GM12878 (cell line): ENCODE measurements at regions not wholly inside any gene's neighbourhood (a gene's known extent, or its start where the extent isn't known, plus 50 kb on each side); places are given as distances from the start of the nearest gene placed in this dataset.

Source experiments
- ATAC-seq: fragments of 200-7000 bp; cut with Tn5 transposase; 3 replicates; pipeline ENCODE4 v1.9.1; 2020; ENCODE audit warnings: mild to moderate bottlenecking, moderate library complexity
- BruUV-seq: library from RNA; stranded (reverse); fragments of 400-500 nt; replicated peaks from 2 replicates; lab custom pipeline; 2021; lab: Mats Ljungman, UMichigan
- CTCF ChIA-PET: fragments of 300-600 bp; sonication (Branson Sonifier 250); formaldehyde crosslinking; extraction: SDS; loops from one replicate; lab custom pipeline; 2021; ENCODE audit warnings: inconsistent platforms; lab: Yijun Ruan, JAX
- POLR2A ChIA-PET: fragments of 350-600 bp; formaldehyde crosslinking; extraction: SDS; loops from one replicate; lab custom pipeline; 2021; ENCODE audit warnings: inconsistent platforms; lab: Charles Lee
- RAD21 ChIA-PET: fragments of 300-600 bp; sonication (Branson Sonifier 250); formaldehyde crosslinking; loops from one replicate; lab custom pipeline; 2023; ENCODE audit warnings: antibody characterized with exemption; ENCODE audit not compliant: unreplicated experiment; lab: Charles Lee
- SMC1A ChIA-PET: fragments of 300-600 bp; sonication (Branson Sonifier 250); formaldehyde crosslinking; loops from one replicate; lab custom pipeline; 2023; ENCODE audit not compliant: unreplicated experiment, uncharacterized antibody; lab: Charles Lee
- DNase-seq: peaks from one replicate; pipeline ENCODE4 v3.0.0-alpha.2; 2011; ENCODE audit warnings: low read depth, low spot score
- FAIRE-seq: peaks from 3 replicates; lab custom pipeline; 2011; peaks lifted over from hg19 to GRCh38; lab: Jason Lieb, UNC
- H2AFZ ChIP-seq: 2 replicates; pipeline ENCODE4 v1.6.0; 2011; ENCODE audit warnings: low read depth, low read length, control low read depth; ENCODE audit not compliant: control insufficient read depth
- H3K27ac ChIP-seq: 2 replicates; pipeline ENCODE4 v1.5.1; 2011; ENCODE audit warnings: control low read depth; ENCODE audit not compliant: control insufficient read depth, insufficient read depth
- H3K27me3 ChIP-seq, 2 experiments: replicated peaks in 1 of 2; 2 replicates each; pipeline versions ENCODE4 v1.6.0 to v1.6.1; 2011; ENCODE audit warnings: low read length in 1 of 2; ENCODE audit not compliant: control insufficient read depth in 2 of 2, insufficient read depth in 2 of 2
- H3K36me3 ChIP-seq, 2 experiments: 2 replicates each; pipeline ENCODE4 v1.5.1; 2011; ENCODE audit warnings: low read length in 1 of 2; ENCODE audit not compliant: control insufficient read depth in 2 of 2, insufficient read depth in 2 of 2
- H3K4me1 ChIP-seq: 2 replicates; pipeline ENCODE4 v1.6.1; 2011; ENCODE audit warnings: mild to moderate bottlenecking, low read length, moderate library complexity, mixed read lengths; ENCODE audit not compliant: control insufficient read depth, insufficient read depth
- H3K4me2 ChIP-seq: 2 replicates; pipeline ENCODE4 v1.6.0; 2011; ENCODE audit warnings: control low read depth; ENCODE audit not compliant: control insufficient read depth, insufficient read depth
- H3K4me3 ChIP-seq: fragments of 200-600 bp; sonication (generic); 2 replicates; pipeline ENCODE4 v1.5.1; 2016
- H3K79me2 ChIP-seq: 2 replicates; pipeline ENCODE4 v1.6.0; 2011; ENCODE audit warnings: low read length; ENCODE audit not compliant: control insufficient read depth, insufficient read depth
- H3K9ac ChIP-seq: 2 replicates; pipeline ENCODE4 v1.8.0; 2011; ENCODE audit warnings: low read length, control low read depth, mixed read lengths; ENCODE audit not compliant: control insufficient read depth, insufficient read depth
- H3K9me3 ChIP-seq: replicated peaks from 3 replicates; pipeline ENCODE4 v1.5.1; 2011; ENCODE audit warnings: mild to moderate bottlenecking, low read length; ENCODE audit not compliant: control insufficient read depth, insufficient read depth
- H4K20me1 ChIP-seq: 2 replicates; pipeline ENCODE4 v1.6.0; 2011; ENCODE audit not compliant: control insufficient read depth, insufficient read depth
- CHD1 ChIP-seq: IDR thresholded peaks from 2 replicates; pipeline ENCODE4 v1.6.1; 2012; ENCODE audit warnings: low read depth, low read length, improper control_type of control experiment
- CHD2 ChIP-seq: IDR thresholded peaks from 2 replicates; pipeline ENCODE4 v1.6.1; 2011; ENCODE audit warnings: low read depth, low read length, improper control_type of control experiment, borderline replicate concordance
- HDGF ChIP-seq: fragments of 450-650 bp; IDR thresholded peaks from 2 replicates; pipeline ENCODE4 v1.6.1; 2016; ENCODE audit warnings: antibody characterized with exemption
- MYC ChIP-seq: IDR thresholded peaks from 2 replicates; pipeline ENCODE4 v1.6.1; 2011; ENCODE audit warnings: mild to moderate bottlenecking, low read length, moderate library complexity, inconsistent platforms; ENCODE audit not compliant: insufficient read depth, insufficient replicate concordance, insufficient read length, severe bottlenecking
- RBBP5 ChIP-seq: fragments of 200-600 bp; sonication (generic); conservative IDR thresholded peaks from 2 replicates; pipeline ENCODE4 v1.6.1; 2016
- RFX5 ChIP-seq: IDR thresholded peaks from 2 replicates; pipeline ENCODE4 v1.6.1; 2011; ENCODE audit warnings: low read depth, low read length, improper control_type of control experiment
- SMC3 ChIP-seq: IDR thresholded peaks from 2 replicates; pipeline ENCODE4 v1.6.1; 2011; ENCODE audit warnings: low read length, improper control_type of control experiment, borderline replicate concordance
- ZNF384 ChIP-seq: IDR thresholded peaks from 2 replicates; pipeline ENCODE4 v1.6.1; 2012; ENCODE audit warnings: low read depth, mild to moderate bottlenecking, low read length, improper control_type of control experiment, borderline replicate concordance
- ZSCAN29 ChIP-seq: fragments of 450-650 bp; IDR thresholded peaks from 2 replicates; pipeline ENCODE4 v1.6.1; 2017; ENCODE audit warnings: mild to moderate bottlenecking, moderate library complexity
- WGBS: methylation state at CpG from one replicate; pipeline ENCODE4 v1.1.6; 2016; ENCODE audit warnings: low lambda C conversion rate; ENCODE audit not compliant: insufficient replicate concordance, insufficient coverage; ENCODE audit errors: missing lambda C conversion rate; 5-methylcytosine and 5-hydroxymethylcytosine counted together
- in situ Hi-C: fragments of 300-500 bp; cut with MboI; formaldehyde crosslinking; loops from 9 replicates; pipeline ENCODE4 v1.14.3; 2018; ENCODE audit warnings: mixed read lengths
- intact Hi-C: fragments of 100-400 bp; cut with micrococcal nuclease; formaldehyde crosslinking; loops from one replicate; pipeline ENCODE4 v1.14.2; 2022; ENCODE audit not compliant: unreplicated experiment
- TF ChIP-seq, protein P1 (sequence below): fragments of 450-650 bp; formaldehyde crosslinking; IDR thresholded peaks from 2 replicates; pipeline ENCODE4 v1.4.0; 2022; ENCODE audit warnings: mild to moderate bottlenecking, moderate library complexity
- TF ChIP-seq, protein P2 (sequence below): fragments of 450-650 bp; formaldehyde crosslinking; IDR thresholded peaks from 2 replicates; pipeline ENCODE4 v1.4.0; 2020; ENCODE audit warnings: mild to moderate bottlenecking, moderate library complexity

DNA sequence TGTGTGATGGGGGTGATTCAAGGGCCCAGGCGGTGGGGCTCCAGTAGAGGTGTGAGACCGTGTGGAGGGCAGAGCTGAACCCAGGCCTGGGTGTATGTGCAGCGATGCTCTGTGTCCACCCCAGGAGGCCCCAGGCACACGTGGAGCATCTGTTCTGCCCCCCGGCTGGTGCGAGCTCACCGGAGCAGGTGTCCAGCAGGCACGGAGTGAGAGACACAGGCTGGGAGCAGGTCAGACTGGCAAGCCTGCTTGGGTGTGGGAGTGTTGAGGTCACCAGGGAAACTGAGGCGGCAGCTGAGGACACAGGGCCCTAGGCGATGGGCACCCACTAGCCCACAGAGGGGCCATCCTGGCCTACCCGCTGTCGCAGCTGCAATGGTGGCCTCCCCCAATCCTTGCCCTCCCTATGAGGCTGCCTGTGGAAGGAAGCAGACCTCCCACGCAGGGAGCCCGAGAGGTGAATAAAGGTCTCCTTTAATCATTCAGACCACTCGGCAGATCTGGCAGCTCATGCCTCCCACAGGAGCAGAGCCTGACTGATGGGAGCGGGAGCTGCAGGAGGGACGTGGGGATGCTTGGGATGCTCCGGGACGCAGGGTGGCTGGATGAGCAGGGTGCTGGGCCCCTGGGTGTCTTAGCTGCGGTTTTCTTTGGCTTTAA is 1165.1 kb downstream of the BRD1 start:
- Histone ChIP-seq H3K36me3 (no peaks in the 10 kb centered on the region), H2AFZ (no peak overlapping the region)
- TF ChIP-seq SMC3 (no peak), HDGF (no peak), ZSCAN29 (no peak), CHD2 (no peak), ZNF384 (no peak)
- TF ChIP-seq, all 136 proteins: peak for 0
- WGBS, result 67% methylated on average over 20 of the region's 20 CpGs
- RAD21 ChIA-PET, result no interaction called here
- in situ Hi-C loops (no loop called here), intact Hi-C loops (no loop called here)
- DNase-seq (no peak), FAIRE-seq (no peak), ATAC-seq (no peak)
- no peak overlapping the region for H3K27ac ChIP-seq
- H3K4me2 ChIP-seq, result no peak overlapping the region
- H3K79me2 ChIP-seq, result no peaks in the 10 kb centered on the region
- H3K27me3 ChIP-seq, result no peaks in the 10 kb centered on the region
- H3K9ac ChIP-seq, result no peak overlapping the region
- no peaks in the 10 kb centered on the region for H3K4me1 ChIP-seq
- no peaks in the 10 kb centered on the region for H4K20me1 ChIP-seq
- CTCF ChIA-PET, result no interaction called here
- no TSS peak for BruUV-seq
- POLR2A ChIA-PET, result no interaction called here
- H3K9me3 ChIP-seq, result peaks cover 2% of the 10 kb centered on the region; the same call in 2 of the 3 replicates
- SMC1A ChIA-PET, result no interaction called here
- no peak overlapping the region for H3K4me3 ChIP-seq

DNA sequence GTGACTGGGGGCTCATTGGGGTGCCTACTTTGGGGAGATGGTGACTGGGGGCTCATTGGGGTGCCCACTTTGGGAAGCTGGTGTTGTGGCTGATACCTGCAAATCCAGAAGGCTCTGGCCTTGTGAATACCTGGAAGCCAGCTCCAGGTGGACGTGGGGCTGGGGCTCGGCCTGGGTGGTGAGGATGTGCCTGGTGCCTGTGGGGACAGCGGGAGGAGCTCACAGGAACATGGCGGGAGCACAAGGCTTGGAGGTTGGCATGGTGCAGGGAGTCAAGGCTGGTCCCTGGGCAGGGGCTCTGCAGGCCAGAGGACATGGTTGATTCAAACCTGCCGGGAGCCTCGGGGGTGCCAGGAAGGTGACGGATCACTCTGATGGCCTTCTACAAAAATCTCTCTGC is 1165.7 kb downstream of the BRD1 start:
- Histone ChIP-seq H3K27ac (no peak overlapping the region), H3K4me2 (no peak overlapping the region), H3K9me3 (peaks cover 2% of the 10 kb centered on the region; the same call in 2 of the 3 replicates), H3K27me3 (no peaks in the 10 kb centered on the region), H3K79me2 (no peaks in the 10 kb centered on the region), H2AFZ (no peak overlapping the region), H3K36me3 (no peaks in the 10 kb centered on the region), H4K20me1 (no peaks in the 10 kb centered on the region), H3K4me3 (no peak overlapping the region), H3K9ac (no peak overlapping the region), H3K4me1 (no peaks in the 10 kb centered on the region)
- BruUV-seq, result no TSS peak
- ChIA-PET SMC1A (no interaction called here), RAD21 (no interaction called here), POLR2A (no interaction called here), CTCF (no interaction called here)
- FAIRE-seq, result no peak
- intact Hi-C loops (no loop called here), in situ Hi-C loops (no loop called here)
- DNase-seq, result no peak
- ATAC-seq, result no peak
- WGBS, result 21% methylated on average over 6 of the region's 7 CpGs
- TF ChIP-seq CHD1 (no peak), MYC (no peak), RBBP5 (no peak), RFX5 (no peak)
- TF ChIP-seq, protein P1, sequence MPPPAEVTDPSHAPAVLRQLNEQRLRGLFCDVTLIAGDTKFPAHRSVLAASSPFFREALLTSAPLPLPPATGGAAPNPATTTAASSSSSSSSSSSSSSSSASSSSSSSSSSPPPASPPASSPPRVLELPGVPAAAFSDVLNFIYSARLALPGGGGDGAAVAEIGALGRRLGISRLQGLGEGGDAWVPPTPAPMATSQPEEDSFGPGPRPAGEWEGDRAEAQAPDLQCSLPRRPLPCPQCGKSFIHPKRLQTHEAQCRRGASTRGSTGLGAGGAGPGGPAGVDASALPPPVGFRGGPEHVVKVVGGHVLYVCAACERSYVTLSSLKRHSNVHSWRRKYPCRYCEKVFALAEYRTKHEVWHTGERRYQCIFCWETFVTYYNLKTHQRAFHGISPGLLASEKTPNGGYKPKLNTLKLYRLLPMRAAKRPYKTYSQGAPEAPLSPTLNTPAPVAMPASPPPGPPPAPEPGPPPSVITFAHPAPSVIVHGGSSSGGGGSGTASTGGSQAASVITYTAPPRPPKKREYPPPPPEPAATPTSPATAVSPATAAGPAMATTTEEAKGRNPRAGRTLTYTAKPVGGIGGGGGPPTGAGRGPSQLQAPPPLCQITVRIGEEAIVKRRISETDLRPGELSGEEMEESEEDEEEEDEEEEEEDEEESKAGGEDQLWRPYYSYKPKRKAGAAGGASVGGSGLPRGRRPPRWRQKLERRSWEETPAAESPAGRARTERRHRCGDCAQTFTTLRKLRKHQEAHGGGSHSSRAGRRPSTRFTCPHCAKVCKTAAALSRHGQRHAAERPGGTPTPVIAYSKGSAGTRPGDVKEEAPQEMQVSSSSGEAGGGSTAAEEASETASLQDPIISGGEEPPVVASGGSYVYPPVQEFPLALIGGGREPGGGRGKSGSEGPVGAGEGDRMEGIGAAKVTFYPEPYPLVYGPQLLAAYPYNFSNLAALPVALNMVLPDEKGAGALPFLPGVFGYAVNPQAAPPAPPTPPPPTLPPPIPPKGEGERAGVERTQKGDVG (CRISPR knock-in tag), result no peak
- TF ChIP-seq, protein P2, sequence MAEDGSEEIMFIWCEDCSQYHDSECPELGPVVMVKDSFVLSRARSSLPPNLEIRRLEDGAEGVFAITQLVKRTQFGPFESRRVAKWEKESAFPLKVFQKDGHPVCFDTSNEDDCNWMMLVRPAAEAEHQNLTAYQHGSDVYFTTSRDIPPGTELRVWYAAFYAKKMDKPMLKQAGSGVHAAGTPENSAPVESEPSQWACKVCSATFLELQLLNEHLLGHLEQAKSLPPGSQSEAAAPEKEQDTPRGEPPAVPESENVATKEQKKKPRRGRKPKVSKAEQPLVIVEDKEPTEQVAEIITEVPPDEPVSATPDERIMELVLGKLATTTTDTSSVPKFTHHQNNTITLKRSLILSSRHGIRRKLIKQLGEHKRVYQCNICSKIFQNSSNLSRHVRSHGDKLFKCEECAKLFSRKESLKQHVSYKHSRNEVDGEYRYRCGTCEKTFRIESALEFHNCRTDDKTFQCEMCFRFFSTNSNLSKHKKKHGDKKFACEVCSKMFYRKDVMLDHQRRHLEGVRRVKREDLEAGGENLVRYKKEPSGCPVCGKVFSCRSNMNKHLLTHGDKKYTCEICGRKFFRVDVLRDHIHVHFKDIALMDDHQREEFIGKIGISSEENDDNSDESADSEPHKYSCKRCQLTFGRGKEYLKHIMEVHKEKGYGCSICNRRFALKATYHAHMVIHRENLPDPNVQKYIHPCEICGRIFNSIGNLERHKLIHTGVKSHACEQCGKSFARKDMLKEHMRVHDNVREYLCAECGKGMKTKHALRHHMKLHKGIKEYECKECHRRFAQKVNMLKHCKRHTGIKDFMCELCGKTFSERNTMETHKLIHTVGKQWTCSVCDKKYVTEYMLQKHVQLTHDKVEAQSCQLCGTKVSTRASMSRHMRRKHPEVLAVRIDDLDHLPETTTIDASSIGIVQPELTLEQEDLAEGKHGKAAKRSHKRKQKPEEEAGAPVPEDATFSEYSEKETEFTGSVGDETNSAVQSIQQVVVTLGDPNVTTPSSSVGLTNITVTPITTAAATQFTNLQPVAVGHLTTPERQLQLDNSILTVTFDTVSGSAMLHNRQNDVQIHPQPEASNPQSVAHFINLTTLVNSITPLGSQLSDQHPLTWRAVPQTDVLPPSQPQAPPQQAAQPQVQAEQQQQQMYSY (CRISPR knock-in tag), result no peak
